Endothelial cell of umbilical vein (primary cell): ENCODE measurements at regions not wholly inside any gene's neighbourhood (a gene's known extent, or its start where the extent isn't known, plus 50 kb on each side); places are given as distances from the start of the nearest gene placed in this dataset.

Experiments
- CTCF ChIP-seq, 2 donors: IDR thresholded peaks; 1 replicate in 1 of 2; 2 replicates in 1 of 2; pipeline ENCODE4 v1.5.1; 2011; ENCODE audit warnings: low read length in 2 of 2, mild to moderate bottlenecking in 2 of 2, moderate library complexity in 2 of 2, control low read depth in 1 of 2, inconsistent platforms in 1 of 2, low read depth in 1 of 2; ENCODE audit not compliant: insufficient read depth in 1 of 2; ENCODE audit errors: extremely low read depth in 1 of 2
- EZH2 ChIP-seq: IDR thresholded peaks from 2 replicates; pipeline ENCODE4 v1.6.1; 2012; ENCODE audit warnings: borderline replicate concordance, low read depth, mild to moderate bottlenecking, moderate library complexity, low read length, inconsistent platforms; ENCODE audit not compliant: severe bottlenecking

GRCh38 chr1:208326033-208326432, 81.8 kb upstream of the PLXNA2 start:
- TF ChIP-seq CTCF (IDR thresholded peaks at IDR 0.05; ENCODE audit: extremely low read depth in 1 of 2, insufficient read depth in 1 of 2, low read depth in 1 of 2, low read length in 2 of 2) (no peak), EZH2 (no peak)
